ENCODE measurements at regions not wholly inside any gene's neighbourhood (a gene's known extent, or its start where the extent isn't known, plus 50 kb on each side); places are given as distances from the start of the nearest gene placed in this dataset.

- no peak for TF ChIP-seq POLR2A (IDR thresholded peaks at IDR 0.05)
- TF ChIP-seq CTCF (IDR thresholded peaks at IDR 0.05): no peak
- no peak for TF ChIP-seq POLR2AphosphoS5 (IDR thresholded peaks at IDR 0.05)
Measured at GRCh38 chr13:39822437-39822836, 167.0 kb downstream of the COG6 start.

All from breast epithelium (tissue), 3 donors.